ENCODE measurements at regions not wholly inside any gene's neighbourhood (a gene's known extent, or its start where the extent isn't known, plus 50 kb on each side); places are given as distances from the start of the nearest gene placed in this dataset.

- DNase-seq: no peak
- Histone ChIP-seq H3K4me3 (no peak overlapping the region), H3K4me1 (no peaks in the 10 kb centered on the region), H3K27ac (replicated peaks) (no peak overlapping the region), H3K9me3 (replicated peaks) (peaks cover 9% of the 10 kb centered on the region), H3K36me3 (no peaks in the 10 kb centered on the region), H3K27me3 (ENCODE audit: low read depth) (peaks cover 52% of the 10 kb centered on the region)
- intact Hi-C loops (cut with micrococcal nuclease): no loop called here
- TF ChIP-seq CTCF (IDR thresholded peaks at IDR 0.05; ENCODE audit: borderline replicate concordance): peak; percentile 42
Observed at GRCh38 chr1:14094611-14095400, 394.8 kb downstream of the PRDM2 start.

- Histone ChIP-seq H3K9me3 (replicated peaks) (no peaks in the 10 kb centered on the region), H3K27ac (replicated peaks) (no peak overlapping the region), H3K4me1 (no peaks in the 10 kb centered on the region), H3K27me3 (ENCODE audit: low read depth) (peaks cover 72% of the 10 kb centered on the region), H3K4me3 (no peak overlapping the region), H3K36me3 (no peaks in the 10 kb centered on the region)
- TF ChIP-seq CTCF (IDR thresholded peaks at IDR 0.05; ENCODE audit: borderline replicate concordance): no peak
- no peak for DNase-seq
- intact Hi-C loops (cut with micrococcal nuclease): no loop called here
Observed at GRCh38 chr1:14098294-14098913, 398.4 kb downstream of the PRDM2 start.

GRCh38 chr1:14100444-14100843 is 400.5 kb downstream of the PRDM2 start:
- intact Hi-C loops (cut with micrococcal nuclease): no loop called here
- Histone ChIP-seq H3K4me1 (no peaks in the 10 kb centered on the region), H3K9me3 (replicated peaks) (no peaks in the 10 kb centered on the region), H3K27ac (replicated peaks) (no peak overlapping the region), H3K36me3 (no peaks in the 10 kb centered on the region), H3K27me3 (ENCODE audit: low read depth) (peaks cover 85% of the 10 kb centered on the region), H3K4me3 (no peak overlapping the region)
- no peak for DNase-seq
- no peak for TF ChIP-seq CTCF (IDR thresholded peaks at IDR 0.05; ENCODE audit: borderline replicate concordance)

- Histone ChIP-seq H3K27ac (replicated peaks) (no peak overlapping the region), H3K4me3 (no peak overlapping the region), H3K27me3 (ENCODE audit: low read depth) (peaks cover 85% of the 10 kb centered on the region), H3K4me1 (no peaks in the 10 kb centered on the region), H3K36me3 (no peaks in the 10 kb centered on the region), H3K9me3 (replicated peaks) (no peaks in the 10 kb centered on the region)
- intact Hi-C loops (cut with micrococcal nuclease): no loop called here
- no peak for DNase-seq
- TF ChIP-seq CTCF (IDR thresholded peaks at IDR 0.05; ENCODE audit: borderline replicate concordance): no peak
Observed at GRCh38 chr1:14100919-14101318, 400.9 kb downstream of the PRDM2 start.

GRCh38 chr1:14102180-14102579 is 402.2 kb downstream of the PRDM2 start:
- no peak for TF ChIP-seq CTCF (IDR thresholded peaks at IDR 0.05; ENCODE audit: borderline replicate concordance)
- intact Hi-C loops (cut with micrococcal nuclease): no loop called here
- Histone ChIP-seq H3K36me3 (no peaks in the 10 kb centered on the region), H3K27me3 (ENCODE audit: low read depth) (peaks cover 83% of the 10 kb centered on the region), H3K4me1 (no peaks in the 10 kb centered on the region), H3K9me3 (replicated peaks) (no peaks in the 10 kb centered on the region), H3K27ac (replicated peaks) (no peak overlapping the region), H3K4me3 (no peak overlapping the region)
- DNase-seq: no peak

Measured in left ventricle myocardium inferior (tissue), 1 donor.